ENCODE measurements at regions not wholly inside any gene's neighbourhood (a gene's known extent, or its start where the extent isn't known, plus 50 kb on each side); places are given as distances from the start of the nearest gene placed in this dataset.

DNA sequence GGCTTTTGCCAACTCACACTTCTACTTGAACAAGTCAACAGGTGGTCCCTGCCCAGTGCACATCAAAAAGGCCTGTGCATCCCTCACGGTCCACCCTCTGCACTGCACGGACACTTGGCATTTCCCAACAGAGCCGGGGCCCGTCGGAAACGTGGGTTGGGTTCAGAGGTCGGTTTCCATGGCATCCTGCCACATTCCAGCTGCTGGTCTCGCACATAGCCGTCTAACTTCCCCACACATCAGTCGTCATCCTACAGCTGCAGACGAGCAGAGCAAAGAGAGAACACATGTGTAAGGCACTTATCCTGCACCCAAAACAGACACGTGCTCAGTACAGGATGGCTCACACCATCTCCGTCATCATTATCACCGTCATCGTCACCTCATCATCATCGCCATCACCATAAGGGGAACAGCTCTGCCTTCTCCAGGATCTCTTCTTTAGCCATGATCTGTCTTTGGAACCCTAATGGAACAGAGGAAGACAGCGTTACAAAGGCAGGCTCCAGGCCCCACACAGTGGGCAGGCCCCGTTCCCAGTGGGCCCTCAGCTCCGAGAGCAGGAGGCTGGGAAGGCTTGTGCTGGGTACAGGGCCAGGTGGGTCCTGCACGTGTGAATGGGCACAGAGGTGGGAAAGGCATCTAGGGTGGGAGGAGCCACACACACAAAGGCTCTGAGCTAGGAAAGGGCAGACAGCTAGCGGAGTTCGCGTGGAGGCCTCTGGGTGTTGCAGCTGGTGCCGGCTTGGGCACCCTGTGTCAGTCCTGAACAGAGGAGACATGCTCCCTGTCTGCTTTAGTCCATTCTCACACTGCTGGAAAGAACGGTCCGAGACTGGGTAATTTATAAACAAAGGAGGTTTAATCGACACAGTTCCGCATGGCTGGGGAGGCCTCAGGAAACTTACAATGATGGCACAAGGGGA, 170.8 kb upstream of the SOX1 start:
- no peak for DNase-seq

- DNase-seq = no peak
These were observed 169.6 kb upstream of the SOX1 start for GRCh38 chr13:111897178-111897845.

DNA sequence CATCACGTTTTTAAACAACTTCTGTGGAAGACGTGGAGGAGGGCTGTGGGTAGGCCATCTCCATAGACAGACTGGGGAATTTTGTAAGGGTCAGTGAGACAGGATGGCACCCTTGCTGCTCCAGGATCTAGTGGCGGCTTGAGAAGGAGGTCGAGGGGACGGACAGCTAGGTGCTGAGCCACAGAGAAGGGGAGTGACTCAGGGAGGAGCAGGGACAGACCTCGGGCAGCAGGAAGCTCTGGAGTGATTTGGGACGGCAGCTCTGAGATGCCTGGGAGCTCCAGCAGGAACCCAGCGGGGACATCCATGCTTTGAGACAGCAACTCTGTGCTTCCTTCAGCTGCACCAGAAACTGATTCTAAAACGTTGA, 169.1 kb upstream of the SOX1 start:
- DNase-seq = no peak

GRCh38 chr13:111898956-111899713, 167.8 kb upstream of the SOX1 start:
- no peak for DNase-seq

DNA sequence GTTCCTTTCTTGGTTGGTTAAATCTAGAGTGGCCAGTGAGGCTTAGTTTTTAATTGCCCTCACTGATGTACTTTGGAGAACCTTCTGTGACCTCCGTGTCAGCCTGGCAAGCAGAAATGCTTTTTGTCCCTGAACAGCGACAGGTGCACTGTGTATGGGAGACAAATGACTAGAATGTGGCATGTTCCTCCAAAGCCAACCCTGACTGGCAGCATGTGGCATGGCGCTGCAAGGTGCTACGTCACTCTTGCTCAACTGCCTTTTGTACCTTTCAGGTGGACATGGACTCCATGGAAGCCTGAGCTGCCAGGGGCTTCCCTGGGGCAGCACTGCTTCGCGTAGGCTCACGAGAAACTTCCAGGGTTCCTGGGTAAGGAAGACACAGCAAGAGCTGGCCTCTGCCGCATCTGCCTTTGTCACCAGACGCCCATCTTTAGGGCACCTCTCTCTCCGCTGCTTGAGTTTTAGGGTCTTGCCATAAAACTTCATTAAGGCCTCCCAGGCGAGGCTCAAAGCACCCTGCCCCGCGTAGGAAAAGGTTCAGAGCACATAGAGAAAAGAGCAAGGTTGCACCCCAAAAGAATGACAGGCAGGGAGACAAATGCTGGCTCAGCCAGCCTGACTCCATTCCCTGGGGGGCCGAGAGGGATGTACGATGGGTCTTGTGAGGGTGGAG, 167.1 kb upstream of the SOX1 start:
- no peak for DNase-seq

DNA sequence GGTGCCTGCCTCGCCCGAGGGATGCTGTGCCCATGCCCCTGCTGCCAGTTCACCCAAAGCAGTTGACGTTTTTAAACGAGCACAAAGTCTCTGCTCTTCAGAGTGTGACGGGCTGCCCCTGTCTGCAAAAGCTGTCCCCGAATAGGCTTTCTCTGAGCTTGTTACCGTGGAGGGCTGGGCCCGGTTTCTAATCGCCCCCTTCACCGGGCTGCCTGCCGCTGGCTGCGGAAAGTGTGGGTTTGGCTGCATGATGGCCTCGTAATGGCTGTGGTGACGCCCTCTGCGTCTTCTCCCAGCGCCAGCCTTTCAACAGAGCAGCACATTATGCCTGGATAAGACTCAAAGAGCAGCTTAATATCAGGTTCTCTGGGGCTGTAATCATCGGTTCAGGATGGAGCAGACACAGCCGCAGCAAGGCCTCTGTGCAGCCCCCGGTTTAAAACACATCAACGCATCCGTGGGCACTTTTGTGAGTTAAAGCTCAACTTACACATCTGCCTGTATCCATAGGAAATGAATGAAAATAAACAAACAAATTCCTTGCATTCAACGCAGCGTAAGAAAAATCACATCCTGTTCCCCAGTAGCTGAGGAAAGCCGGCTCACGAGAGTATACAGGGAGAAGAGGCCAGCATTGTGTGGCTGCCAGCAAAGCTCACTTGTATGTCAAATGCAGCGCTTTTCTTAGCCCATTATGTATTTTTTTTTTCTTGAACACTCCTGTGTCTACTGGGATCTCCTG, 166.4 kb upstream of the SOX1 start:
- DNase-seq = no peak

DNA sequence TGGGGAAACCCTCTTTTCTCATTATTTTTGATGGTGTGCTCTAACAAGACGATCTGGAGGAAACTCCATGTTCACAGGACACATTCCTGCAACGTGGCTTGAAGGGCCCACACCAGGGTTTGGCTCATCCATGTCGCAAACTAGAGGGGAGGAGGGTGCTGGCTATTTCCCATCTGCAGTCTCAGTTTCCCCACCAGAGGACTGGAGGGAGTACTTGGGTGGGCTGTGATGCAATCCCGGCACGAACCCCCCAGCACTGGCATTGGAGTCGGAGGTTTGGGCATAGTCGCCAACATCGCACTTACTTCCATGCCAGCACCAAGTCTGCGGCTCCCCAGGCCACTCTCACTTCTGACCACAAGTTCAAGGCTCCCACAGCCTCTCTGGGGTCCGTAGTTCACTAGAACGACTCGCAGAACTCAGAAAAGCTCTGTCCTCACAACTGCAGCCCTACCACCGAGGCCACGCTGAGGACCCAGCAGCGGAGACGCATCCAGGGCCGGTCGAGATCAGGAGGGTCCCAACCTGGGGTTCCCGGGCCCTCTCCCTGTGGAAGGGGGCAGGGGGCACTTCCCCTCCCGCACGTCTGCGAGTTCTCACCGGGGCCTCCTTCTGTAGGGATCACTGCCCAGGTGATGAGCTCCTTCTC, 165.6 kb upstream of the SOX1 start:
- DNase-seq = no peak

- DNase-seq = no peak
These were observed 164.2 kb upstream of the SOX1 start for GRCh38 chr13:111902726-111903125.

DNA sequence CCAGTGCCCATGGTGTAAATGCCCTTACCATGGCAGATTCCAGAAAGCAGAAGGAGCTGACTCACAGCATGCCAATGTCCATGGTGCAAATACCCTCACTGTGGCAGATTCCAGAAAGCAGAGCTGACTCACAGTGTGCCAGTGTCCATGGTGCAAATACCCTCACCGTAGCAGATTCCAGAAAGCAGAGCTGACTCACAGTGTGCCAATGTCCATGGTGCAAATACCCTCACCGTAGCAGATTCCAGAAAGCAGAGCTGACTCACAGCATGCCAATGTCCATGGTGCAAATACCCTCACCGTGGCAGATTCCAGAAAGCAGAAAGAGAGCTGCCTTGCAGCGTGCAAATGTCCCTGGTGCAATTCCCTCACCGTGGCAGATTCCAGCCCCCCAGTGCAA, 163.8 kb upstream of the SOX1 start:
- DNase-seq = no peak

GRCh38 chr13:111904166-111904565, 162.8 kb upstream of the SOX1 start:
- no peak for DNase-seq

GRCh38 chr13:111904701-111905608, 162.0 kb upstream of the SOX1 start:
- no peak for DNase-seq

DNA sequence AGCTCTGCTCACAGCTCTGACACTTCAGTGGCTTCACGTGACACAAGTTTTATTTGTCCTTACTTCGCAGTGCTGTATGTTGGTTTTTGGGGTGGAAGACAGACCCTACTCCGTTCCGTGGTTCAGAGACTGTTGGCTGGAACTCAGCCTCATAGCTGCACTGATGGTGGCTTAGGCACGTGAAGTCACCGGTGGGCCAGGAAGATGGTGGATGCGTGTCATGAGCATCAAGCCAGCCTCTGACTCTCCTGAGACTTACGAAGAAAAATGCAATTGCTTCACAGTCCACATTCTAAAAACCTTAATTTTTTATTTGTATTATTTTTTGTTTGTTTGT, 161.4 kb upstream of the SOX1 start:
- no peak for DNase-seq

DNA sequence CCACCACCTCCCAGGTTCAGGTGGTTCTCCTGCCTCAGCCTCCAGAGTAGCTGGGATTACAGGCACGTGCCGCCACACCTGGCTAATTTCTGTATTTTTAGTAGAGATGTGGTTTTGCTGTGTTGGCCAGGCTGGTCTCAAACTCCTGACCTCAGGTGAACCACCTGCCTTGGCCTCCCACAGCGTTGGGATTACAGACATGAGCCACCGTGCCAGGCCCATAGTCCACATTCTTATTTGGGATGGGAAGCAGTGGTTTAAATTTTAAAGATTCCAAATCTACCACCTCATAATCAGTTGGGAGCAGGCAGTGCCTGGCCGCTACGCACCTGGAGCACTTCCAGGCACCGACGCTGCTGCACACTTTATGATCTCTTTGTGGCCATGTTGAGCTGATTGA, 160.6 kb upstream of the SOX1 start:
- no peak for DNase-seq

DNA sequence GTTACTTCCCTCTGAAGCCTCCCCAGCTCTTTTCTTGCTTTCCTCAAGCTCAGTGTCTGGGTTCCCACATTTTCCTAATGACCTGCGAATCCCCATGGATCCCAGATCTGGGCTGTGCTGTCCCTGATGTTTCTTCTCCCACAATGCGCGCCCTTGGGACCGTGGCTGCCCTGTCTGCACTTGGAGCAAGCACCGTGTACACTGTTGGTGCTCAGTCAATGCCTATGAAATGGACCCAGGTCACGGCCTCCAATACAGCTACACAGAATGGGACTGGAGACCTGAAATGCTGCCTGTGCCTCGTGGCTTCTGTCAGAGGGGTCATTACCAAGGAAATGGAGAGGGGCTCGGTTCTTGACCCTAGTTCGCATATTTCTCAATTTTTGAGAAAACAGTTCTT, 160.1 kb upstream of the SOX1 start:
- DNase-seq = no peak

GRCh38 chr13:111907341-111907880, 159.5 kb upstream of the SOX1 start:
- DNase-seq = no peak

GRCh38 chr13:111908361-111908760, 158.6 kb upstream of the SOX1 start:
- no peak for DNase-seq

- no peak for DNase-seq
These were observed 158.0 kb upstream of the SOX1 start for GRCh38 chr13:111908981-111909380.

GRCh38 chr13:111909501-111909900, 157.4 kb upstream of the SOX1 start:
- DNase-seq = no peak

- no peak for DNase-seq
These were observed 156.8 kb upstream of the SOX1 start for GRCh38 chr13:111909971-111910671.
